GM18951 (cell line): ENCODE measurements at regions not wholly inside any gene's neighbourhood (a gene's known extent, or its start where the extent isn't known, plus 50 kb on each side); places are given as distances from the start of the nearest gene placed in this dataset.

Experiments used
- POLR2A ChIP-seq: IDR thresholded peaks from 4 replicates; pipeline ENCODE4 v1.6.1; 2011; ENCODE audit warnings: mild to moderate bottlenecking; ENCODE audit not compliant: insufficient read length, insufficient read depth; ENCODE audit errors: extremely low read depth
- in situ Hi-C: fragments of 300-500 bp; cut with MboI; formaldehyde crosslinking; loops from one replicate; pipeline ENCODE4 v1.12.0; 2022; ENCODE audit warnings: low sequenced_read_pairs, mixed read lengths, inconsistent platforms; ENCODE audit not compliant: unreplicated experiment

- no peak for TF ChIP-seq POLR2A
- in situ Hi-C loops, result no loop called here
Measured at GRCh38 chr11:24082860-24083259, 414.0 kb upstream of the LUZP2 start.

DNA sequence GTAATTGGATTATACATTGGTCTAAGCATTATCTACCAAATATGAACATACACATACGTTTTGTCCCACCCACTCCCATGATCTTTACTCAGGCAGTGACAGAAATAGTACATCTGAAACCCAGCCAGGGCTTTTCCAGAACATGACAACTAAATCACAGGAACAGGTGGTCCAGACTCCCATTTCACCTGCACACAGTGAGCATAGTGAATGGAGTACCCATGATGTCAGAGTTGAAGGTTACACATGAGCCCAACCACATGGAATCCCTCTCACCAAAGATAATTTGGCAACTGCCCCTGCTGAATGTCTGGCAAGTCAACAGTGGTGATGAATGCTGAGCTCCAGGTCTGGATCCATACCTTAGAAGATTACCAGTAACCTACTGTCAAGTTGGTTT, 411.9 kb upstream of the LUZP2 start:
- in situ Hi-C loops, result no loop called here
- TF ChIP-seq POLR2A, result no peak

DNA sequence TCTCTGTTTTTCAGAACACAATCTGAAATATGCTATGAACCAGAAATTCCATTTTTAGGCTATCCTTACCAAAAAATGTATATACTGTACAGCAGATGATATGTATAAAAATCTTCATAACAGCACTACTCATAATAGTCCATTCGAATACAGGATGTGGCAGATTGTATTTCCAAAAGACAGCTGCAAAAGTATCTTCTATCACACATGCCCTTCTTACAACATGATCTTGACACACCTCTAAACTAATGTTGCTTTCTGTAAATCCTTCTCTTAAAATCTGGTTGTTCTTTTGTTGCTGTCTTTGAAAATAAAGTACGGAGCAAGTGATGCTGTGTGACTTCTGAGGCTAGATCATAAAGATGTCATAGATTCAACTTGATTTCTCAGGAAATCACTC, 409.9 kb upstream of the LUZP2 start:
- in situ Hi-C loops, result no loop called here

GRCh38 chr11:24091594-24091993, 405.3 kb upstream of the LUZP2 start:
- no peak for TF ChIP-seq POLR2A
- in situ Hi-C loops, result no loop called here

More for the DNA sequence above, 409.9 kb upstream of the LUZP2 start:
- no peak for TF ChIP-seq POLR2A

DNA sequence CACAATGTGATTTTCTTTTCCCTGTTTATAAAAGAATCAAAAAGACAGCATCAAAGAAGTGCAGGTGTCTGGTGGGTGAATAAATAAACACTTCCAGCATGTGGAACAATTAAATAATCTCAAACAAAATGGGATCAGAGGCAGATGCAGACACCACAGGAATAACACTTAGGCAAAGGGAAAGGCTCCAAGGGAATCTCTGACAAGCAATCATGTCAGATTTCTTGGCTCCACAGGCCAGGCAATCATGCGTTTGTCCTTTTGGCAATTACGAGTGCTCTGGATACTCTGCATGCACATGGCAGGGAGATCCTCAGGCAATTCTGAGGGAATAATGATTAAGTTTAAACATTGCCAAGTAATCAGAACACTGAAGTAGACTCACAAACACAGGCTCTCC, 403.5 kb upstream of the LUZP2 start:
- in situ Hi-C loops, result no loop called here
- no peak for TF ChIP-seq POLR2A

GRCh38 chr11:24108609-24109008, 388.2 kb upstream of the LUZP2 start:
- no peak for TF ChIP-seq POLR2A
- in situ Hi-C loops, result no loop called here

DNA sequence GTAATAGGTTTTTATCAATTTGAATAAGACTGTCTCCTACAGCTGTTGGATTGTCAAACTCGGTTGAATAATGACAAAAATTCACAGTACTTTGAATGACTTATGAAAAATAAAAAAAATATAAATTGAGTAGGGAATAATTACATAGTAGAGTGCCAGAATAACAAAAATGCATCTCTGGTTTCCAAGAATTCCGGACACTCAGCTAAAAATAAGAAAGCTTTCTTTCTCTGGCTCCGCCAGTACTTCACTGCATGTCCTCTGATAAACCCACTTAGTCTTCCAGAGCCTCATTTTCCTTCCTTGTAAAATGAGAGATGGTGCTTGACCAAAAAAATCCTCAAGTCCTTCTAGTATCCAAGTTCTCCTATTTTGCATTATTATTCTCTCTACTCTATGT, 374.6 kb upstream of the LUZP2 start:
- in situ Hi-C loops, result no loop called here

DNA sequence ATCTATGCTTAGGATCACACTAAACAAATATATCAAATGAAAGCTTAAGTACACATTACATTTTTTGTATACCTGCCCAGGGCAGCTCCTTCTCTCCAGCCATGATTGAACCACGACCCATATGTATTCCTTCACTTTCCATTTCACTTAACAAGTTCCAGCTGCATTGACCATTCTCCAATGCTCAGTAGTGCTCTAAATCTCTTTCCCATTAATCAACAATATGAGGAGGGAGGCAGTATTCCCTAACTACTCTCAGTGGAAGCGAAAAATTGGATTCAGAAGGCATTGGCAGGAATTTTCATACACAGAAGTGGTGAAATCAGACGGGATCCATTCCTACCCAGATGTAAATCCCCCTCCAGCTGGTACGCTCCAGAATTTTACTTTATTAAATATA, 372.0 kb upstream of the LUZP2 start:
- in situ Hi-C loops, result no loop called here
- no peak for TF ChIP-seq POLR2A

More for the DNA sequence above, 374.6 kb upstream of the LUZP2 start:
- TF ChIP-seq POLR2A, result no peak

DNA sequence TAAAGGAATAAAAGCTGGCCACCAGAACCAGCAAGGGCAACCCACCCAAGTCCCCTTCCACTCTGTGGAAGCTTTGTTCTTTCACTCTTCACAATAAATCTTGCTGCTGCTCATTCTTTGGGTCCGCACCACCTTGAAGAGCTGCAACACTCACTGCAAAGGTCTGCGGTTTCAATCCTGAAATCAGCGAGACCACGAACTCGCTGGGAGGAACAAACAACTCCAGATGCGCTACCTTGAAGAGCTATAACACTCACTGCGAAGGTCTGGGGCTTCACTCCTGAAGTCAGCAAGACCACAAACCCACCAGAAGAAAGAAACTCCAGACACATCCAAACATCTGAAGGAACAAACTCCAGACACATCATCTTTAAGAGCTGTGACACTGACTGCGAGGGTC, 365.2 kb upstream of the LUZP2 start:
- in situ Hi-C loops, result no loop called here
- no peak for TF ChIP-seq POLR2A

DNA sequence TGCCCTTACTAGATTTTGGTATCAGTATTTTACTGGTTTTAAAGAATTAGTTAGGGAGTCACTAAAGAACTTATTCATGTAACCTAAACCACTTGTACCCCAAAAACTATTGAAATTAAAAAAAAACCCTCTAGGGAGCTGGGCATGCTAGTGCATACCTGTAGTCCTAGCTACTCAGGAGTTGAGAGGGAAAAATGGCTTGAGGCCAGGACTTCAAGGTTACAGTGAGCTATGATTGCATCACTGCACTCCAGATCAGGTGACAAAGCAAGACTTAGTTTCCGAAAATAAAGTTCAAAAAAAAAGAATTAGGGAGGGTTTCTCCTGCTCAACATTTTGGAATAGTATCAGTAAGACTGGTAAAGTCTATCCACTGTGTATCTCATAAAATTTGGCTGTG, 364.4 kb upstream of the LUZP2 start:
- in situ Hi-C loops, result no loop called here
- no peak for TF ChIP-seq POLR2A

DNA sequence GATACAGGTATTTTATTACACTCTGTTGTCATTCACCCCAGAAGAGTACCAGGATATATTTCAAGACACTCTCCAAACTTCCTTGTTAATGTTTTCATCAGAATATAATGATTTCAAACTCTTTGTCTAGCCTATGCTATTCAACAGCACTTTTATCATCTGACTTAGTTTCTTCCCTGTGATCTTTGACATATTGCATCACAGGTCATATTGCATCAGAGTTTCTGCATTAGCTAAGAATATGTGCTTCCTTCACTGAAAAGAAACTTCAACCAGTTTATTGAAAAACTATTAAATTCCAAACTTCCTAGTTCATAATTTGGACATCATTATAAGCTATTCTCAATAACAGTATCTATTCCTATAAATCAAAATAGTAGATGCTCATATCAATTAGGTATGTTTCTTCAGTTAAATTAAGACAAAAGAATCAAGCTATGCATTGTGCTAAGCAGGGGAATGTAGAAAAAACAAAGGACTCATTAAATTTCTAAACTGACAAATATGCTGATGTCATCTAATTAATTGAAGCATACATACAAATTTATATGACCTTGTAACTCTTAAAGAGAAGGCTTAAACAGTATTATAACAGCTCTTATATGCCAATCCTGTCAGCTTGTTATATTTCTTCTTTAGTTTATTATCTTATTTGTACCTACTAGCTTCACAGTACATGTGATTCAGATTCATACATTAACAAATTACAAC, 361.8 kb upstream of the LUZP2 start:
- TF ChIP-seq POLR2A, result no peak
- in situ Hi-C loops, result no loop called here

- no peak for TF ChIP-seq POLR2A
- in situ Hi-C loops, result no loop called here
Measured at GRCh38 chr11:24142062-24142461, 354.8 kb upstream of the LUZP2 start.

GRCh38 chr11:24145411-24145810, 351.4 kb upstream of the LUZP2 start:
- in situ Hi-C loops, result no loop called here
- no peak for TF ChIP-seq POLR2A

DNA sequence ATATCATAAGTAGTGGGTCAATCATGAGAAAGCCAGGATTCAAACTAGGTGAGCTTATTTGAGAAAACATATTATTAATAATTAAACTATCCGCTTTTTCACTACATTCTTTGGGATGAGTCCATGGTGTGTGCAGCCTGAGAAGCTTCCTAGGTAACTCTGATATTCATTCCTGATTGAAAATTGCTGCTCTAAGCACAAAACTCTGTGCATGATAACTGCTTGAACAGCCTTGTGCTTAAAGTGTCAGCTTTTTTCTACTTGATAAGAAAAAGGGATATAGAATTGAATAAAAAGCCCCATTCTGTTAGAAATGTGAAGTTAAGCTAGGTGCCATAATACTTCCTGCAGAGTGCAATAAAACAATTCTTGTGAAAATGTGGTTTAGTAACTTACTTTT, 343.5 kb upstream of the LUZP2 start:
- TF ChIP-seq POLR2A, result no peak
- in situ Hi-C loops, result no loop called here

GRCh38 chr11:24155792-24156191, 341.1 kb upstream of the LUZP2 start:
- in situ Hi-C loops, result no loop called here
- no peak for TF ChIP-seq POLR2A

- in situ Hi-C loops, result no loop called here
- TF ChIP-seq POLR2A, result no peak
Measured at GRCh38 chr11:24157316-24157715, 339.5 kb upstream of the LUZP2 start.
